PFSK-1 (cell line): ENCODE measurements at regions not wholly inside any gene's neighbourhood (a gene's known extent, or its start where the extent isn't known, plus 50 kb on each side); places are given as distances from the start of the nearest gene placed in this dataset.

ENCODE experiments used
- FOXP2 ChIP-seq: optimal IDR thresholded peaks from 2 replicates; pipeline ENCODE3; 2011; ENCODE audit warnings: borderline replicate concordance, control low read depth, inconsistent platforms; ENCODE audit not compliant: insufficient read depth; ENCODE audit errors: extremely low read length, extremely low read depth
- POLR2AphosphoS5 ChIP-seq: IDR thresholded peaks from 2 replicates; pipeline ENCODE4 v1.6.1; 2012; ENCODE audit warnings: low read depth, mild to moderate bottlenecking, control low read depth, low read length, moderate library complexity
- SIN3A ChIP-seq: IDR thresholded peaks from 2 replicates; pipeline ENCODE4 v1.6.1; 2012; ENCODE audit warnings: mild to moderate bottlenecking, low read length, moderate library complexity, borderline replicate concordance; ENCODE audit not compliant: insufficient read depth
- TAF1 ChIP-seq: IDR thresholded peaks from 2 replicates; pipeline ENCODE4 v1.6.1; 2012; ENCODE audit warnings: low read length, control low read depth, borderline replicate concordance; ENCODE audit not compliant: insufficient read depth
- TF ChIP-seq, protein P1 (sequence below), 2 experiments: IDR thresholded peaks; 2 replicates each; pipeline versions ENCODE4 v1.6.1 to v1.8.0; 2011 to 2012; ENCODE audit warnings: low read depth in 2 of 2, low read length in 2 of 2, control low read depth in 1 of 2, inconsistent platforms in 1 of 2, mild to moderate bottlenecking in 1 of 2, moderate library complexity in 1 of 2; ENCODE audit not compliant: insufficient read depth in 1 of 2

DNA sequence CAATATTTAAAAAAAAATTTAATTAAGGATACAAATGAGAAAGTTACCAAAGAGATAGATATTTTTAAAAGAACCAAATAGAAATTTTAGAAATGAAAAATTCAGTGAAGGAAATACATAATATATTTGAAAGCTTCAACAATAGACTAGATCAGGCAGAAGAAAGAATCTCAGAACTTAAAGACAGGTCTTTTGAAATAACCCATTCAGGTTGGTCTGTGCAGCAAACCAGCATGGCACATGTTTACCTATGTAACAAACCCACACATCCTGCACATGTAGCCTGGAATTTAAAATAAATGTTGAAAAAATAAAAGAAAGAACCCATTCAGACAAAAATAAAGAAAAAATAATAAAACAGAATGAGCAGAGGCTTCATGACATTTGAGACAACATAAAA is 221.1 kb upstream of the ID4 start:
- TF ChIP-seq FOXP2 (no peak), POLR2AphosphoS5 (no peak), SIN3A (no peak), TAF1 (no peak)
- TF ChIP-seq, protein P1, sequence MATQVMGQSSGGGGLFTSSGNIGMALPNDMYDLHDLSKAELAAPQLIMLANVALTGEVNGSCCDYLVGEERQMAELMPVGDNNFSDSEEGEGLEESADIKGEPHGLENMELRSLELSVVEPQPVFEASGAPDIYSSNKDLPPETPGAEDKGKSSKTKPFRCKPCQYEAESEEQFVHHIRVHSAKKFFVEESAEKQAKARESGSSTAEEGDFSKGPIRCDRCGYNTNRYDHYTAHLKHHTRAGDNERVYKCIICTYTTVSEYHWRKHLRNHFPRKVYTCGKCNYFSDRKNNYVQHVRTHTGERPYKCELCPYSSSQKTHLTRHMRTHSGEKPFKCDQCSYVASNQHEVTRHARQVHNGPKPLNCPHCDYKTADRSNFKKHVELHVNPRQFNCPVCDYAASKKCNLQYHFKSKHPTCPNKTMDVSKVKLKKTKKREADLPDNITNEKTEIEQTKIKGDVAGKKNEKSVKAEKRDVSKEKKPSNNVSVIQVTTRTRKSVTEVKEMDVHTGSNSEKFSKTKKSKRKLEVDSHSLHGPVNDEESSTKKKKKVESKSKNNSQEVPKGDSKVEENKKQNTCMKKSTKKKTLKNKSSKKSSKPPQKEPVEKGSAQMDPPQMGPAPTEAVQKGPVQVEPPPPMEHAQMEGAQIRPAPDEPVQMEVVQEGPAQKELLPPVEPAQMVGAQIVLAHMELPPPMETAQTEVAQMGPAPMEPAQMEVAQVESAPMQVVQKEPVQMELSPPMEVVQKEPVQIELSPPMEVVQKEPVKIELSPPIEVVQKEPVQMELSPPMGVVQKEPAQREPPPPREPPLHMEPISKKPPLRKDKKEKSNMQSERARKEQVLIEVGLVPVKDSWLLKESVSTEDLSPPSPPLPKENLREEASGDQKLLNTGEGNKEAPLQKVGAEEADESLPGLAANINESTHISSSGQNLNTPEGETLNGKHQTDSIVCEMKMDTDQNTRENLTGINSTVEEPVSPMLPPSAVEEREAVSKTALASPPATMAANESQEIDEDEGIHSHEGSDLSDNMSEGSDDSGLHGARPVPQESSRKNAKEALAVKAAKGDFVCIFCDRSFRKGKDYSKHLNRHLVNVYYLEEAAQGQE (IDR thresholded peaks at IDR 0.05; ENCODE audit: insufficient read depth in 1 of 2, low read depth in 2 of 2, low read length in 2 of 2) = no peak

GRCh38 chr6:19632230-19632629 is 204.9 kb upstream of the ID4 start:
- no peak for TF ChIP-seq FOXP2
- no peak for TF ChIP-seq TAF1
- no peak for TF ChIP-seq SIN3A
- TF ChIP-seq, protein P1 (IDR thresholded peaks at IDR 0.05; ENCODE audit: insufficient read depth in 1 of 2, low read depth in 2 of 2, low read length in 2 of 2) = no peak
- no peak for TF ChIP-seq POLR2AphosphoS5

GRCh38 chr6:19632786-19633185 is 204.4 kb upstream of the ID4 start:
- no peak for TF ChIP-seq TAF1
- TF ChIP-seq POLR2AphosphoS5 = no peak
- no peak for TF ChIP-seq SIN3A
- TF ChIP-seq FOXP2 = no peak
- TF ChIP-seq, protein P1 (IDR thresholded peaks at IDR 0.05; ENCODE audit: insufficient read depth in 1 of 2, low read depth in 2 of 2, low read length in 2 of 2) = no peak

DNA sequence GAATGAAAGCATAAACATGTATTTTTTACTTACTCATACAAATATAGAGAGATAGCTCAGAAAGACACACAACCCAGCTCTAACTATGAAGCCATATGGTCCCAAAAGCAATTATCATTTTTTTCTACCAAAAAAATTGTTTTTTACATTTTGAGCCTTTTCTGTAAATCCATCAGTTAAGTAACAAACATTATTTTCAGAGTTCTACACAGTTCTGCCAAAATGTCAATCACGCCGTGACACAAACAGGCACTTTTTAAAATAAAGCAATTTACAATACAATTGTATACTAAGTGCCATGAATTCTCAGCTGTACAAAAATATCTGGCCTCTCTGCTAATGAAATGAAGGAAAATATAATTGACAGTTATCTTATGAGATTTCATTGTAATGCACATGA is 201.4 kb upstream of the ID4 start:
- TF ChIP-seq FOXP2 = no peak
- TF ChIP-seq, protein P1 (IDR thresholded peaks at IDR 0.05; ENCODE audit: insufficient read depth in 1 of 2, low read depth in 2 of 2, low read length in 2 of 2) = no peak
- TF ChIP-seq POLR2AphosphoS5 = no peak
- TF ChIP-seq SIN3A = no peak
- no peak for TF ChIP-seq TAF1

DNA sequence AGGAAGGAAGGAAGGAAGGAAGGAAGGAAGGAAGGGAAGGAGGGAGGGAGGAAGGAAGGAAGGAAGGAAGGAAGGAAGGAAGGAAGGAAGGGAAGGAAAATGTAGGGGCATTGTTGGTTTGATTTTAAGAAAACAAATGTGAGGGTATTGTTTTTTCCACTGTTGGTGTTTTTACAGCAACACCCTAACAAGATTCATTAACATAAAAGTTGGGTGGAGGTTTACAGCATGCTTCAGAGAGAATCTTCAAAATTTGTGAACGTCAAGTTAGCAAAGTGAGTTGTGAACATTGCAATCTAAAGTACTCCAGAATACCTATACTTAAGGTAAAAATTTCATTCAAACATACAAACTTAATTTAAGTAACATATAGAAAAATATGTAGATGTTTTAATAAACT is 200.2 kb upstream of the ID4 start:
- no peak for TF ChIP-seq TAF1
- TF ChIP-seq, protein P1 (IDR thresholded peaks at IDR 0.05; ENCODE audit: insufficient read depth in 1 of 2, low read depth in 2 of 2, low read length in 2 of 2) = no peak
- no peak for TF ChIP-seq FOXP2
- TF ChIP-seq SIN3A = no peak
- TF ChIP-seq POLR2AphosphoS5 = no peak
